Stimulated activated CD8-positive, alpha-beta memory T cell treated with anti-CD3 and anti-CD28 coated beads, Interleukin-4, amount 100 ng/mL, for 48 hours (primary cell): ENCODE measurements at regions not wholly inside any gene's neighbourhood (a gene's known extent, or its start where the extent isn't known, plus 50 kb on each side); places are given as distances from the start of the nearest gene placed in this dataset.

ENCODE experiments used
- DNase-seq: peaks from one replicate; pipeline ENCODE4 v3.0.0-alpha.2; 2020

DNA sequence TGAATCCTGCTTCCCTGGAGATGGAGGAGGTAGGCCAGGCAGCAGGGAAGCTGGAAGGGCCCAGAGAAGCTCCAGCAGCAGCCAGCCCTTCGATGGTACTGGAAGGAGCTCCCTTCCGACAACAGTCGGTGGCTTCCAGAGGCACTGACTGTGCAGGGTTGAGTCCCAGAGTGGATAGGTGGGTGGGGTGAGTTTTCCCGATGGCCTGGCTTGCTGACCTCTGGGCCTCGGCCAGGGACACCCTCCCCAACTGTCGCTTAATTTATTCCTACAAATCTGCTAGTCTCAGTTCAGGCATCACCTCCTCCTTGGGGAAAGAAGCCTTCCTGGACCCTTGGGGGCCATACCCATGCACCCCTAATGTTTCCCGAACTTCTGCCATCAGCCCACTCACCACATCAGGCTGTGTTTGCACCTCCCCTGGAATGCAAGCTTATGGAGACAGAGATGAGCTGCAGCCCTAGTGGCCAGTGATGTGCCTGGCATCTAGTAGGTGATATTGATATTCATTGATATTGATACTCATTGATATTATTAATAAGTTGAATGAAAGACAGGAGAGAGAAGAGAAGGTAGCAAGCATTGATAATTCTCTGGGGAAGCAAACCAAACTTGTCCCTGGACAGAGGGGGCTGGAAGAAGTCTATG is 104.6 kb upstream of the BOD1 start:
- no peak for DNase-seq

DNA sequence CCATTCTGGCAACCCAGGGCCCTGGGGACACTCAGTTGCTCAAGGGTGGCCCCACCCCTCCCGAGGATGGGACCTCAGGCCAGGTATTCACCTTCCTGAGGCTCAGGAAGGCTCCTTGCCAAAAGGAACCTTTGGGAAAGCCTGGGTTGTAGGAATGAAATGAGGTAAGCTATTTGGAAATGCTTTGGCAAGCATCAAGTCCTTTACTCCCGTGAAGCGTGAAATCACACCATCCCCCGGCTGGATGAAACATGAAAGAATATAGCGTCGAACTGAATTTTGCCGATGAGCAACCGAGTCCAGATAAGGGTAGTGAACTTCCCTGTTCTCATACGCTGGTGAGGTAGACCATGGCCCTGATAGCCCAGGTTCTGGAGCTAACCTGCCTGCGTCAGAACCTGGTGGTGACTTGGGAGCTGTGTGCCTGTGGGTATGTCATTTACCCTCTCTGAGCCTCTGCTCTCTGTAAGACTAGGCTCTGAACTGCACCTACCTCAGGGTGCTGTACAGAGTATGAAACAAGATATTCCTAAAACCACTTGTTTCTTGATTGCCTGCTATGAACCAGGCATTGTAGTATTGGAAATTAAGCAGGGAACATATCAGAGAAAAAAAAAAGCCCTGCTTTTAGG is 105.3 kb upstream of the BOD1 start:
- no peak for DNase-seq

DNA sequence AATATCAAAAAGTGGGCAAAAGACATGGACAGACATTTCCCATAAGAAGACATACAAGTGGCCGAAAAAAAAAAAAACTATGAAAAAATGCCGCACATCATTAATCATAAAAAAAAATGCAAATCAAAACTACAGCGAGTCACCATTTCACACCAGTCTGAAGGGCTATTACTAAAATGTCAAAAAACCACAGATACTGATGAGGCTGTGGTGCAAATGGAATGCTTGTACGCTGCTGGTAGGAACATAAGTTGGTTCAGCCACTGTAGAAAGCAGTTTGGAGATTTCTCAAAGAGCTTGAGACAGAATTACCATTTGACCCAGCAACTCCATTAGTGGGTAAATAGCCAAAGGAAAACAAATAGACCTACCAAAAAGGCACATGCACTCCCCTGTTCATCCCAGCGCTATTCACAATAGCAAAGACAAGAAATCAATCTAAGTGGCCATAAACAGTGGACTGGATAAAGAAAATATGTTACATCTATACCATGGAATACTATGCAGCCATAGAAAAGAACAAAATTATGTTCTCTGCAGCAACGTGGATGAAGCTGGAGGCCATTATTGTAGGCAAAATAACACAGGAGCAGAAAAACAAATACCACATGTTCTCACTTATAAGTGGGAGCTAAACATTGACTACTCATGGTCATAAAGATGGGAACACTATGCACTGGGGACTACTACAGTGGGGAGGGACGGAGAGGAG is 110.6 kb upstream of the BOD1 start:
- DNase-seq, result no peak

DNA sequence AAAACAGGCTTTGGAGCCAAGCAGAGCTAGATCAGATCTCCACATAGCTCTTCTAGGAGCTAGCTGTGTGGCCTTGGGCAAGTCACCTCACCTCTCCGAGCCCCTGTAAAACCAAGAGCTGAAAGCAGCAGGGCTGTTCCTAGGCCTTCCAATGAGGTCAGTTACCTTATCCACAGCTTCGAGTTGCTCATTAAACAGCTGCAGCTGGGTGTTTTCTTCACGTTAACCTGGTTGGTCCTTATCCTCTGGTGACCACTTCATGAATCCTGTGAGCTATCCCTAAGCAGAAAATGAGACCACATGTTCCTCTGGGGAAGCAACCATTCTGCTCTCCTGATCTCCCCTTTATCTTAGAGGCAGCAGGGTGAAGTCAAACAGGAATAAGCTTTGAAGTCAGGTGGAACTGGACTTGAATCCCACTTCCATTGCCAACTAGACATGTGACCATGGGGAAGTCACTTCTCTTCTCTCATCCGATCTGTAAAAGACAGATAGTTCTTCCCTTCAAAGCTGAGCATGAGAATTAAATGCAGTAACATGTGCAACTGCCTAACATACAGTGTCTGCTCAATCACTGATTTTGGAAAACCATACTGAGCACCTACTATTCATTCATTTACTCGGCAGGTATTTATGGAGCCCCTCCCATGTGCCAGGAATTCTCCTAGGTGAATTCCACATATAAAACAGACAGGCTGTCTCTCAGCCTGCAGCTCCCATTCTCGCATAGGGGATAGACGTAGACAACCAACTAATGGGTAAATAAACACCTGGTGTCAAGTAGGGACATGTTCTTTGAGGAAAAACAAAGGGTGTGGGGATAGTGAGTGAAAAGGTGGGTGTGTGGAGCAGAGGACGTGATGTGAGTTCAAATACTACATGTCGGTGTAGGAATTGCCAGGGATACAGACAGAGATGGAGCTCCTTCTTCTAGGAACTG is 111.7 kb upstream of the BOD1 start:
- no peak for DNase-seq

DNA sequence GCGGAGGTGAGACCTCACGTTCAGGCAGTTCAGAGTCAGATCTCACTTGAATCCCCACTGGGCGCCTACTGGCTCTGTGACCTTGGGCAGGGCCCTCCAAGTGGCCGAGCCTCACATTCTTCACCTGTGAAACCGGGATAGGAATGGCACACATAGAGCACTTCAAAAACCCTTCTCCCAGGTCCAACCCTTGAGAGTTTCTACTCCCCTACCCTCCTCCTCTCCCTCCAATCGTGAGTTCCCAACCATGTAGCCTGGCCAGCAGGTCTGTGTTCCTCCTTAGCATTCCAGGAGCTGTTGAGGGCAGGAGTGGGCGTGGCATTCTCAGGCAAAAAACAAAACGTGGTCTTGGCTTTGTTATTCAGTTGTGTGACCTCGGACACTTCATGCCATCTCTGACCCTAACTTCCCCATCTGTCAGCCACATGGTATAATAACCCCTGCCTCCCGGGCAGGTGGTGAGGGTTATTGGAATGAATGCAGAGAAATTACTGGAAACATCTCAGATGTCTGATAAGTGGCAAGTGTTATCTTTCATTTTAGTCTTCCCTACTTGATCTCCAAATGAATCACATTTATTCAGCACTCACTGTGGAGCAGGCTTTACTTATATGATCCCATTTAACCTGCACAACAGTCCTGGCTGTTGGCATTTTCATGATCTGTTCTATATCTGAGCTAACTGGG is 112.8 kb upstream of the BOD1 start:
- no peak for DNase-seq

DNA sequence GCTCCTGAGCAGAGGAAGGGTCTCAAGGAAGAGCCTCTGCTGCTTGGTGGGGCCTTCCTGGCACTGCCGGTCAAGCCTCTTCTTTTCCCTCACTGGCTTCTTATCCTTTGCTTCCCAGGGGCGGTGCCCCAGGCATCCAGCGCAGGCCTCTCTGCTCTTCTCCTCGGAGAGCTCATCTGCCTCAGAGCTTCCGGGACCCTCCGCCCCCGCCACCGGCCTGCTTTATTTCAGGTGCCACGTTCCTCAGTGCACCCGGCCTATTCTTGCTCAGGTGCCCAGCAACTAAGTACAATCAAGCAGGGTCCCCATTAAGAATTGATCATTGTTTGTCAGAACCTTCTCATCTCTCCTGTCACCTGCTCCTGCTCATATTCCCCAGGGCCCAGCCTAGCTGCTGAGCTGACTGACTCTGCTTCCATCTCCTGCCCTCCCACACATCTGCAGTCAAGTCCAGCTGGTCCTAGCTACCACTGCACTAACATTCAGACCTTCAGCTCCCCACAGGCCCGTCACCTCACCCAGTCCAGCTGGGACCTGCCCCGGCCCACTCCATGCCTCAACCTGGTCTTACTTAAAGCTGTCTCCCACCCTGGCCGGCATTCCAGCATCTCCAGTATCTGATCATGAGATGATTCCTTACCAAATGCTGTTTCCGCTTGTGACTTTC is 114.3 kb upstream of the BOD1 start:
- DNase-seq, result no peak

DNA sequence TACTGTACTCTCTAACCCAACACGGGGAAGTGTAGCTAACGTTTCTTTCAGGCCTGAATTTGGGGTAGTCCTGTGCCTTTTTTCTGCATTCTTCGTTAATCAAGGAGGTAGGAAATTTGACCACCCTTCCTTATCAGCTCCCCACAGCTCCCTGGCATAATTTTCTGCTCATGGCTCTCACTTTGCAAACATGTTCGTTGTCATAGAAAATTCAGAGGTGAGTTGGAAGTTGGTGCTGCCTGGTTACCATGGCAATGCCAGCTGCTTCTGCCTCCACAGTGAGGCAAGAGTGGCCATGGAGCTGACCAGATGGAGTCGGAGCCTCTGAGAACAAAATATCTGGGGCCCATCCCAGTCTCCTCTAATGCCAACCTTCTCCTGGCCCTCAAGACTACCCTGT is 116.6 kb upstream of the BOD1 start:
- DNase-seq, result no peak

DNA sequence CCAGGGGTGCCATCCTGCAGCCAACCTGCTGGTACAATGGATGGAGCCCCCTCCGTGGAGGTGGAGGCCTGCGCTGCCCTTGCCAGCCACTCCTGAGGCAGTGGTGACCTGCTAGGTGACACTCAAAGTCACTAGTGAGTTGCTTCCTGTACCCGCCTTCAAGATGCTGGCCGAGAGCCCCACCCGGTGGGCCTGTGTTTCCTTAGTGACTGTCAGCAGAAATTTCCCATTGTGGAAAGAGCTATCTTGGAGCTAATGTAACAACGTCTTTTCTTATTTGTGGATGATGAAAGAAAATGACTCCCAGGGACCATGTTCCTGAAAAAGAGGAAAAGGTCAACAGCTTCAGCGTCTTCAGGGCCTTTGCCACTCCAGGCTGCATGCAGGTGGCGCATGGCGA is 117.0 kb upstream of the BOD1 start:
- DNase-seq, result no peak

DNA sequence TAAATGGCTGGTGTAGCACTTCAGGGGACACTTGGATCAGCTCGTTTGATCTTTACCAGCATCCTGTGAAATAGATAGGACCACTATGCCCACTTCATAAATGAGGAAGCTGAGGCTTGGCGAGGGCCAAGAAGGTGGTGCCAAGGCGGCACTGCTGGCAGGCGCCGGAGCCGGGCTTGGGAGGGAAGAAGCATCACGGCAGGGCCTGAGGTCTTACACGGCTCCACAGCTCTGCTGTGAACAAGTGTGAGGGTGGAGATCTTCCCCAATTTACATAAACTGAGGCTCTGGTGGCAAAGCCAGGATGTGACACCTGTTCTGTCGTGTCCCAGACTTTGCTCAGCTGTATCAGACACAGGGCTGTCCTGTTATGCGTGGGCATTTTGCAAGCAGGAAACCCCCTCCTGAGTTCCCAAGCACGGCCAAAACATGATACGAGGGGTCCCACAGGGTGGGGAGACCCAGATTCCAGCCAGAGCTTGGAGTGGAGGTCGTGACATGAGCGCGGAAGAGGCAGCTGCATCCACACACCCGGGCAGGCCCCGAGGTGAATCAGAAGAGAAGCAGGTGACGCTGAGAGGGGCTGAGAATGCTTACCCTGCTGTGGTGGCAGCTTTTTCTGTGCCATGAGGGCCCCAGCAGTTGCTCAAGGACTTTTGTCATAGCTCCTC is 117.5 kb upstream of the BOD1 start:
- DNase-seq, result no peak

DNA sequence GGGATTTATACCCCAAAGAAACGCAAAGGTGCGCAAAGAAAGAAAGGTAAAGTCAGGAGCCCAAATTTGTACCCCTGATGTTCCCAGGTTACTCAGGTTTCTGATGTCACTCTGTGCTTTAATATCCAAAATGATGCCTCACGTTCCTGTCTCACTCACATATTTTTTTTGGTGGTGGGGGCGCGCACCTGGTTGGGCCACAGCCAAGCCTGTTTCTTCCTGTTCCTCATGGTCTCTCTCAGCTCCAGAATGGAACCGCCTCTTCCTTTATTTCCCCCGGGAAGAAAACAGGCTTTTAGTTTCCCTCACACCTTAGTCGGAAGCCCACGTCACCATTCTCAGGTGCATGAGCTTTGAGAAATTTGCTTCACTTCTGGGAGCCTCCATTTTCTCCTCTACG is 118.3 kb upstream of the BOD1 start:
- DNase-seq, result no peak

DNA sequence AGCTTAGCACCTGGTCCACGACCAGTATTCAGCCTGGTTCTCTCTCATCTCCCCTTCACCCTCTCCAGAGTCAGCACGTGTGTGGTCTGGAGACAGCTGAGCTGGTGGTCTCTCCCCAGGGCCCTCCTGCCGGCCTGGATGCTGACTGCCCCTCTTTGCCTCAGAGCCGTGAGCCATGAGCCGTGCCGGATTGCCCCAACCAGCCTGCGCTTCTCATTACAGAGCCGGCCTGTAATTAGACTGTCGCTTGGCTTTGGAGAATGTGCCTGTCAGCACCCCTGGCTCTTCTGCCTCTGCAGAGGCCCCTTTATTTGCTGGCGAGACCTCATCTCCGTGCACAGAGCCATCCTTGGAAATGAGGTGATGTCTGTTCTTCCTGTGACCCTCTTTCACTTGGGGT is 118.7 kb upstream of the BOD1 start:
- DNase-seq, result no peak

DNA sequence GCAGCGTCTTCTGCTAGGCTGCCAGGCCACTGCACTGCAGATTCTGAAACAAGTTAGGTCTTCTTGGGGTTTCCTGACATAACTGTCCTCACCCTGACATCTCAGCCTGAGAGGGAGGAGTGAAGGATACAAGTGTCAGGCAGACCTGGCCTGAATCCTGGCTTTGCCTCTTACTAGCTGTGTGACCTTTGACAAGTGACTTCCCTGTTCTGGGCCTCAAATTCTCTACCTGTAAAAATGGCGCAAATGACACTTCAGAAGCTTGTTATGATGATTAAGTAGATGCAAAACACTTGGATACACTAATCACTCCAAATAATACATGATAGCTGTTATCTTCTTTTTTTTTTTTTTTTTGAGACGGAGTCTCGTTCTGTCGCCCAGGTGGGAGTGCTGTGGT is 119.2 kb upstream of the BOD1 start:
- no peak for DNase-seq

DNA sequence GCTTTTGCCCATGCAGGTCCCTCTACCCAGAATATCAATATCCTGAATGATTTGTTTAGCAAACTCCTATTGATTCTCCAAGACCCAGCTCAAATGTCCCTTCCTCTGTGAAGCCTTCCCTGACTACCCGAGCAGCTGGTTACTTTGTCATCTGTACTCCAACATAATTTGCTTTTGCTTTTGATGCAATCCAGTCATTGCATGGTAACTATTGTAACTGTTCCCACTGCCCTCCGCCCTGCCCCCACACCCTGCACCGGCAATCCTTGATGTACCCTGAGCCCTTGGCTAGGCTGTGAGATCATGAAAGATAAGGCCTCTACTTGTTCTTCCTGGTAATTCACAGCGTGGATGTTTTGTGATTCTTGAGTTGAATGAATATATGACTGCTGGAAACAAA is 119.9 kb upstream of the BOD1 start:
- no peak for DNase-seq

DNA sequence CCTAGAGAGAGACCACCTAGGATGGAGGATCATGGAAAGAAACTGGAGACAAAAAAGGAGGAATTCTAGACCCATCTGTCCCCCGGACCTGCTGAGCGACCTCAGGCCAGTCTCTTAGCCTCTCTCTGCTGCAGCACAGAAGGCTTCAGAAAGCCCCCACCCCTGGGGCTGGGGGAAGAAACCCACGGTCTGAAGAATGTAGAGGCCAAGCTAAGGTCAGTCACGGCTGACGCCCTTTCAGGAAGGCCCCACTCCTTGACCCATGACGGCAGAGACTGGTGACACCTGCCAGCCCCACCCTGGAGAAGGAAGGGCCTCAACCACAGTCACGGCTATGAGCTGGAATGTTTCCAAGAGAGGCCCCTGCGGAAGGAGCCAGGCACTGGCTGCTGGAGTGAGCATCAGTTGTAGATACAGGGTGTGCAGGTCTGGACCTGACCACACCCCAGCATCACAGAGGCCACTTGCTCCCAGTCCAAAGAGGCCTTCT is 120.5 kb upstream of the BOD1 start:
- DNase-seq, result no peak

DNA sequence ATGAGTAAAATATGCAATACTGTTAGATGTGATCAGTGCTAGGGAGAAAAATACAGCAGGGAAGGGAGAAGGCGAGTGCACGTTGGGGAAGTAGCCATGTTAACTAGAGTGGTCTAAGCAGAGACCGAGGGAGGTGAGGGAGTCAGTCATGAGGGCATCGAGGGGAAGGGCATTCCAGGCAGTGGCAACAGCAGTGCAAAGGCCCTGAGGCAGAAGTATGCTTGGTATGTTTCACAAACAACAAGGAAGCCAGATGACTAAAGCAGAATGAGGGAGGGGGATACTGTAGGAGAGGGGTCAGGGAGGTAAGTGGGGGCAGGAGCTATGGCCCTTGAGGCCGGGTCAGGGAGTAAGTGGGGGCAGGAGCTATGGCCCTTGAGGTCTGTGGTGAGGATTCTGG is 123.3 kb upstream of the BOD1 start:
- DNase-seq, result no peak

DNA sequence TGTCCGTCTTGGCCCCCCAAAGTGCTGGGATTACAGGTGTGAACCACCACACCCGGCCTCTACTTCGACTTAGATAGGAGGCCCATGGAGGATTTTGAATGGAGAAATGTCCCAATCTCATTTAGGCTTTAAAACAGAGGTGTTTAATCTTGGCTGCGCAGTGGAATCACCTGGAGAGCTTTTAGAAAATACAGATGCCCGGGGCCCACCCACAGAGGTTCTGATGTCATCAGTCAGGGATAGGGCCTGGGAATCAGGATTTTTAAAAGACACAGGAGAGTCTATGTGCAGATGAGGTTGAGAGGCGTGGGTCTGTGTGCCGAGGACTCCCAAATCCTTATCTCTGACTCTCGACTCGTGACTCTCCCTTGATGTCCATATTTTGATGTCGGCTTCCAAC is 124.0 kb upstream of the BOD1 start:
- DNase-seq, result no peak

DNA sequence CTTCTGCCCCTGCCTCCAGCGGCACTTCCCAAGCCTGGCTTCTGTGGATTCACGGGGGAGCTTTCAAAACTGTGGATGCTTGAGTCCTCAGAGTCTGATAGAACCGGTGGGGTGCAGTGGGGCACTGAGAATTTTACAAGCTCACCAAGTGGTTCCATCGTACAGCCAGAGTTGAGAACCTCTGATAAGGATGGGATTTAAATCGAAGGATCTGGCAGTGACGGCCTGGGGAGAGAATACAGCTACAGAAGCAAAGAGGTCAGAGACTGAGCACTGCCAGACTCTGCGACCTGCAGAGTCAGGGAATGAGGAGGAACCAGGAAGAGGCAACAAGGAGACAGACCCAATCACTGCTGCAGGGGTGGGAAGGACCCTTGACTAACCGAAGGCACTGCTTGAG is 124.6 kb upstream of the BOD1 start:
- no peak for DNase-seq

DNA sequence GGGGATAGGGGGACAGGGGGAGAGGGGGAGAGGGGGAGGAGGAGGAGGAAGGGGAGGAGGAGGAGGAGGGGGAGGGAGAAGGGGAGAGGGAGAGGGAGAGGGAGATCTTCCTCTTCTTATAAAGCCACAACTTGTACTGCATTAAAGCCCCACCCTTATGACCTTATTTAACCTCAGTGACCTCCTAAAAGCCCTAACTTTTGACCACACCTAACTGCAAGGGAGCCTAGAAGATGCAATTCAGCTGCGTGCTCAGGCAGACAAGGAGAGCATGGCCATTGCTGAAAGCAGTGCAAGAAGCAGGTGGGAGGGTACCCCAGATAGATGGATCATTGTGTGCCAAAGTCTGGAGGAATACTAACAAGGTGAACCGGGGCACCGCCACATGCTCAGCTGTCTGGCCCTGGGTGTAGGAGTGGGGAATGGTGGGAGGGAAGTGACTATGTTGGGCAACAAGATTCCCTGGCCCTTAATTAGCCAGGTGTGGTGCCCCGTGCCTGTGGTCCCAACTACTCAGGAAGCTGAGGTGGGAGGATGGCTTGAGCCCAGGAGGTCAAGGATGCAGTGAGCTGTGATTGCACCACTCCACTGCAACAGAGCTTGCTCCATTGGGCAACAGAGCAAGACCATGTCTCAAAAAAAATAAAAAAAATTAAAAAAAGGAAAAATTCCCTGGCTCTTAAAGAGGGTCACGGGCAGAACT is 125.4 kb upstream of the BOD1 start:
- no peak for DNase-seq

DNA sequence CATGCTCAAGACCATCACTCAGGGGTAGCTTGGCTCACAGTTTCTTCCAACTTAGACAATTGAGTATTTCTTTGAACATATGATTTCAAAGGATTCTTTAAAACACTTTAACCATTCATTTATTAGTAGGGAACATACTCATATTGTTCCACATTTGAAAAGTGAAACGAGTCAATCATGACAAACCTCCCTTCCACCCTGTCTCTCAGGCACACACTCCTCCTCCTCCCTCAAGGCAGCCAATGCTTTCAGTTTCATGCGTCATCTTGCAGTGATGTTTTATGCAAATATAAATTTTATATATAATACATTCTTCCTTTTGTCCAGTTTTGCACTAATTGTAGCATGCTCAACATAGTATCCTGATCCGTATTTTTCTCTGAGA is 126.0 kb upstream of the BOD1 start:
- DNase-seq, result no peak

DNA sequence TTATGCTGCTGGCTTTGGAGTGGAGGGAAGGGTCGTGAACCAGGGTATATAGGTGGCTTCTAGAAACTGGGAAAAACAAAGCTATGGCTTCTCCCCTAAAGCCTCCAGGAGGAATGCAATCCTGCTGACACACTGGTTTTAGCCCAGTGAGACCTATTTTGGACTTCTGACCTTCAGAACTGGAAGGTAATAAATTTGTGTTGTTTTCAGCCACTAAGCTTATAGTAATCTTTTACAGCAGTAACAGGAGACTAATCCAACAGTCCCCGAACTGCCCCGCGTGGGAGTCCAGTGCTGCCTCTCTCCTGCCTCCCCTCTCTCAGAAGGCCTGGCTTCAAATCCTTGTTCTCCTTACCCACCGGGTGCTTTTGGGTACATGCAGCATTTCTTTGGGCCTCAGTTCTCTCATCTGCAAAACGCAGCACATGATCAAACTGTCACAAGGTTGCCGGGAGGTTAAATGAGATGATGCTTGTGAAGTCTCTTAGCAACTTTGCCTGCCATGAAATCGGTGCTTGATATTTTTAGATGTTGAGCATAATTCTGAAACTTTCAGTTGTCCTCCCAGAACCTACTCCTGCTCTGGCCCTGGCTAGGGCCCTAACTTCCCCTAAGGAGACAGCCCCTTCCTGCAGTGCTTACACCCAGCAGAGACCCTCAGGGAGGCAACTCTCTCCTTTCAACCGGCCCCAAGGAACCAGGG is 127.3 kb upstream of the BOD1 start:
- DNase-seq, result no peak
